ENCODE measurements at regions not wholly inside any gene's neighbourhood (a gene's known extent, or its start where the extent isn't known, plus 50 kb on each side); places are given as distances from the start of the nearest gene placed in this dataset.

GRCh38 chr6:23243854-23244253 lies 674.5 kb downstream of the HDGFL1 start:
- no peak for TF ChIP-seq CTCF (IDR thresholded peaks at IDR 0.05; ENCODE audit: borderline replicate concordance, insufficient read depth, low read depth, low read length)
- no peak overlapping the region for H3K4me3 ChIP-seq (ENCODE audit: low read depth, low read length)

- no peak overlapping the region for H3K4me3 ChIP-seq (ENCODE audit: low read depth, low read length)
Observed at GRCh38 chr6:23244300-23244699, 674.9 kb downstream of the HDGFL1 start.

GRCh38 chr6:23245572-23245971 lies 676.2 kb downstream of the HDGFL1 start:
- no peak overlapping the region for H3K4me3 ChIP-seq (ENCODE audit: low read depth, low read length)
- TF ChIP-seq CTCF (IDR thresholded peaks at IDR 0.05; ENCODE audit: borderline replicate concordance, insufficient read depth, low read depth, low read length): no peak

More at GRCh38 chr6:23244300-23244699, 674.9 kb downstream of the HDGFL1 start:
- no peak for TF ChIP-seq CTCF (IDR thresholded peaks at IDR 0.05; ENCODE audit: borderline replicate concordance, insufficient read depth, low read depth, low read length)

GRCh38 chr6:23246896-23247295 lies 677.5 kb downstream of the HDGFL1 start:
- H3K4me3 ChIP-seq (ENCODE audit: low read depth, low read length): no peak overlapping the region
- no peak for TF ChIP-seq CTCF (IDR thresholded peaks at IDR 0.05; ENCODE audit: borderline replicate concordance, insufficient read depth, low read depth, low read length)

- no peak overlapping the region for H3K4me3 ChIP-seq (ENCODE audit: low read depth, low read length)
- TF ChIP-seq CTCF (IDR thresholded peaks at IDR 0.05; ENCODE audit: borderline replicate concordance, insufficient read depth, low read depth, low read length): no peak
Observed at GRCh38 chr6:23250556-23250955, 681.2 kb downstream of the HDGFL1 start.

- H3K4me3 ChIP-seq (ENCODE audit: low read depth, low read length): no peak overlapping the region
- TF ChIP-seq CTCF (IDR thresholded peaks at IDR 0.05; ENCODE audit: borderline replicate concordance, insufficient read depth, low read depth, low read length): no peak
Observed at GRCh38 chr6:23262864-23263263, 693.5 kb downstream of the HDGFL1 start.

- TF ChIP-seq CTCF (IDR thresholded peaks at IDR 0.05; ENCODE audit: borderline replicate concordance, insufficient read depth, low read depth, low read length): no peak
- no peak overlapping the region for H3K4me3 ChIP-seq (ENCODE audit: low read depth, low read length)
Observed at GRCh38 chr6:23265270-23265669, 695.9 kb downstream of the HDGFL1 start.

All from GM12875 (cell line).